K562 (cell line): ENCODE measurements at regions not wholly inside any gene's neighbourhood (a gene's known extent, or its start where the extent isn't known, plus 50 kb on each side); places are given as distances from the start of the nearest gene placed in this dataset.
A peak's percentile ranks its signal among the peaks of the same experiment; 100 is the strongest.

Source experiments
- ETV1 ChIP-seq: fragments of 450-650 bp; conservative IDR thresholded peaks from 2 replicates; pipeline ENCODE4 v1.6.1; 2016; ENCODE audit warnings: missing genetic modification characterization, control low read depth, low read depth, missing compliant biosample characterization
- GTF2E2 ChIP-seq: fragments of 200-800 bp; sonication (Bioruptor generic); IDR thresholded peaks from 2 replicates; pipeline ENCODE4 v1.6.1; 2016; ENCODE audit warnings: missing genetic modification characterization, missing compliant biosample characterization
- HSF4 ChIP-seq: fragments of 250-450 bp; sonication (Bioruptor Pico); IDR thresholded peaks from 2 replicates; pipeline ENCODE4 v2.1.2; 2022; ENCODE audit warnings: mild to moderate bottlenecking, moderate library complexity, borderline replicate concordance
- NFIX ChIP-seq: fragments of 250-450 bp; sonication (Bioruptor Pico); IDR thresholded peaks from 2 replicates; pipeline ENCODE4 v1.4.0; 2020; ENCODE audit warnings: low read depth, mild to moderate bottlenecking, moderate library complexity
- TCF7L2 ChIP-seq: fragments of 150-350 bp; IDR thresholded peaks from 2 replicates; pipeline ENCODE4 v1.6.1; 2016; ENCODE audit warnings: low read depth, mild to moderate bottlenecking, low read length, moderate library complexity
- ZNF668 ChIP-seq: fragments of 250-450 bp; sonication (Bioruptor Pico); IDR thresholded peaks from 2 replicates; pipeline ENCODE4 v1.8.0; 2022; ENCODE audit warnings: mild to moderate bottlenecking, inconsistent platforms
- ZNF785 ChIP-seq: fragments of 250-450 bp; sonication (Bioruptor Pico); IDR thresholded peaks from 2 replicates; pipeline ENCODE4 v1.4.0; 2020; ENCODE audit warnings: mild to moderate bottlenecking
- ZNF79 ChIP-seq: fragments of 250-450 bp; sonication (Bioruptor Pico); IDR thresholded peaks from 2 replicates; pipeline ENCODE4 v1.4.0; 2020; ENCODE audit warnings: low read depth, mild to moderate bottlenecking, moderate library complexity
- TF ChIP-seq, protein P1 (sequence below): sonication (generic); formaldehyde crosslinking; IDR thresholded peaks from 2 replicates; pipeline ENCODE4 v1.8.1; 2023; ENCODE audit warnings: mild to moderate bottlenecking, missing genetic modification reagents
- TF ChIP-seq, protein P2 (sequence below): IDR thresholded peaks from 3 replicates; pipeline ENCODE4 v1.6.1; 2011; ENCODE audit warnings: borderline replicate concordance, mild to moderate bottlenecking, moderate library complexity; ENCODE audit not compliant: insufficient read length; ENCODE audit errors: extremely low read depth
- TF ChIP-seq, protein P3 (sequence below): fragments of 250-450 bp; sonication (Bioruptor Pico); IDR thresholded peaks from 2 replicates; pipeline ENCODE4 v1.5.0; 2022; ENCODE audit warnings: mild to moderate bottlenecking
- TF ChIP-seq, protein P4 (sequence below): fragments of 450-650 bp; formaldehyde crosslinking; conservative IDR thresholded peaks from 2 replicates; pipeline ENCODE4 v1.4.0; 2022; ENCODE audit warnings: mild to moderate bottlenecking, missing genetic modification characterization
- TF ChIP-seq, protein P5 (sequence below): fragments of 250-450 bp; sonication (Bioruptor Pico); IDR thresholded peaks from 2 replicates; pipeline ENCODE4 v1.6.1; 2021; ENCODE audit warnings: mild to moderate bottlenecking
- TF ChIP-seq, protein P6 (sequence below): fragments of 250-450 bp; sonication (Bioruptor Pico); IDR thresholded peaks from 2 replicates; pipeline ENCODE4 v1.5.0; 2020; ENCODE audit warnings: mild to moderate bottlenecking, borderline replicate concordance

DNA sequence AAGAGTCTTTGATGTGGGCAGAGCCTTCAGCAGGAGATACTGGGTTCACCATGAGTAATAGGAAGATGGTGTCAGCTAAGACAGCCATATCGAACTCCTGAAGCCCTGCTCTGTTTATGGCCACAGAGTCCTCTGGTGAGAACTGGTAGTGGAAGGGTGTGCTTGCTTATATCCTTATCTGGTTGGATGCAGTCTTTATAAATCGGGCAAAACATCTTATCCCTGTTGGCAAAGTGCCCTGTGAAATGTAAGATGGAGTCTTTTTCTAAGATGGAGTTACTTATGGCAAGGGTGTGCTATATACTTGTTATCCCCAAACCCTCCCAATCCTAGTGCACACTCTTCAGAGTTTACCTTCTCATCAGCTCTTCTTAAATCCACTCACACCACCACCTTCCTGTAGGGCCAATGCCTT is 190.8 kb upstream of the PARD3B start (continued):
- TF ChIP-seq, protein P1, sequence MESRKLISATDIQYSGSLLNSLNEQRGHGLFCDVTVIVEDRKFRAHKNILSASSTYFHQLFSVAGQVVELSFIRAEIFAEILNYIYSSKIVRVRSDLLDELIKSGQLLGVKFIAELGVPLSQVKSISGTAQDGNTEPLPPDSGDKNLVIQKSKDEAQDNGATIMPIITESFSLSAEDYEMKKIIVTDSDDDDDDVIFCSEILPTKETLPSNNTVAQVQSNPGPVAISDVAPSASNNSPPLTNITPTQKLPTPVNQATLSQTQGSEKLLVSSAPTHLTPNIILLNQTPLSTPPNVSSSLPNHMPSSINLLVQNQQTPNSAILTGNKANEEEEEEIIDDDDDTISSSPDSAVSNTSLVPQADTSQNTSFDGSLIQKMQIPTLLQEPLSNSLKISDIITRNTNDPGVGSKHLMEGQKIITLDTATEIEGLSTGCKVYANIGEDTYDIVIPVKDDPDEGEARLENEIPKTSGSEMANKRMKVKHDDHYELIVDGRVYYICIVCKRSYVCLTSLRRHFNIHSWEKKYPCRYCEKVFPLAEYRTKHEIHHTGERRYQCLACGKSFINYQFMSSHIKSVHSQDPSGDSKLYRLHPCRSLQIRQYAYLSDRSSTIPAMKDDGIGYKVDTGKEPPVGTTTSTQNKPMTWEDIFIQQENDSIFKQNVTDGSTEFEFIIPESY (CRISPR knock-in tag), result no peak
- TF ChIP-seq ZNF785 (CRISPR knock-in tag) (peak; percentile 93), GTF2E2 (tag) (0 out of 2 replicates have a peak, but pooled peaks have one; percentile 60), ZNF79 (CRISPR knock-in tag) (peak; percentile 97), ETV1 (tag) (peak; percentile 90), HSF4 (CRISPR knock-in tag) (peak; percentile 95; the same call in 1 of the 2 replicates), NFIX (CRISPR knock-in tag) (peak; percentile 45), ZNF668 (CRISPR knock-in tag) (peak; percentile 97), TCF7L2 (no peak)
- TF ChIP-seq, protein P2, sequence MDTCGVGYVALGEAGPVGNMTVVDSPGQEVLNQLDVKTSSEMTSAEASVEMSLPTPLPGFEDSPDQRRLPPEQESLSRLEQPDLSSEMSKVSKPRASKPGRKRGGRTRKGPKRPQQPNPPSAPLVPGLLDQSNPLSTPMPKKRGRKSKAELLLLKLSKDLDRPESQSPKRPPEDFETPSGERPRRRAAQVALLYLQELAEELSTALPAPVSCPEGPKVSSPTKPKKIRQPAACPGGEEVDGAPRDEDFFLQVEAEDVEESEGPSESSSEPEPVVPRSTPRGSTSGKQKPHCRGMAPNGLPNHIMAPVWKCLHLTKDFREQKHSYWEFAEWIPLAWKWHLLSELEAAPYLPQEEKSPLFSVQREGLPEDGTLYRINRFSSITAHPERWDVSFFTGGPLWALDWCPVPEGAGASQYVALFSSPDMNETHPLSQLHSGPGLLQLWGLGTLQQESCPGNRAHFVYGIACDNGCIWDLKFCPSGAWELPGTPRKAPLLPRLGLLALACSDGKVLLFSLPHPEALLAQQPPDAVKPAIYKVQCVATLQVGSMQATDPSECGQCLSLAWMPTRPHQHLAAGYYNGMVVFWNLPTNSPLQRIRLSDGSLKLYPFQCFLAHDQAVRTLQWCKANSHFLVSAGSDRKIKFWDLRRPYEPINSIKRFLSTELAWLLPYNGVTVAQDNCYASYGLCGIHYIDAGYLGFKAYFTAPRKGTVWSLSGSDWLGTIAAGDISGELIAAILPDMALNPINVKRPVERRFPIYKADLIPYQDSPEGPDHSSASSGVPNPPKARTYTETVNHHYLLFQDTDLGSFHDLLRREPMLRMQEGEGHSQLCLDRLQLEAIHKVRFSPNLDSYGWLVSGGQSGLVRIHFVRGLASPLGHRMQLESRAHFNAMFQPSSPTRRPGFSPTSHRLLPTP, result no peak
- TF ChIP-seq, protein P3, sequence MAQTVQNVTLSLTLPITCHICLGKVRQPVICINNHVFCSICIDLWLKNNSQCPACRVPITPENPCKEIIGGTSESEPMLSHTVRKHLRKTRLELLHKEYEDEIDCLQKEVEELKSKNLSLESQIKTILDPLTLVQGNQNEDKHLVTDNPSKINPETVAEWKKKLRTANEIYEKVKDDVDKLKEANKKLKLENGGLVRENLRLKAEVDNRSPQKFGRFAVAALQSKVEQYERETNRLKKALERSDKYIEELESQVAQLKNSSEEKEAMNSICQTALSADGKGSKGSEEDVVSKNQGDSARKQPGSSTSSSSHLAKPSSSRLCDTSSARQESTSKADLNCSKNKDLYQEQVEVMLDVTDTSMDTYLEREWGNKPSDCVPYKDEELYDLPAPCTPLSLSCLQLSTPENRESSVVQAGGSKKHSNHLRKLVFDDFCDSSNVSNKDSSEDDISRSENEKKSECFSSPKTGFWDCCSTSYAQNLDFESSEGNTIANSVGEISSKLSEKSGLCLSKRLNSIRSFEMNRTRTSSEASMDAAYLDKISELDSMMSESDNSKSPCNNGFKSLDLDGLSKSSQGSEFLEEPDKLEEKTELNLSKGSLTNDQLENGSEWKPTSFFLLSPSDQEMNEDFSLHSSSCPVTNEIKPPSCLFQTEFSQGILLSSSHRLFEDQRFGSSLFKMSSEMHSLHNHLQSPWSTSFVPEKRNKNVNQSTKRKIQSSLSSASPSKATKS (CRISPR knock-in tag), result peak; percentile 88; the same call in 1 of the 2 replicates
- TF ChIP-seq, protein P4, sequence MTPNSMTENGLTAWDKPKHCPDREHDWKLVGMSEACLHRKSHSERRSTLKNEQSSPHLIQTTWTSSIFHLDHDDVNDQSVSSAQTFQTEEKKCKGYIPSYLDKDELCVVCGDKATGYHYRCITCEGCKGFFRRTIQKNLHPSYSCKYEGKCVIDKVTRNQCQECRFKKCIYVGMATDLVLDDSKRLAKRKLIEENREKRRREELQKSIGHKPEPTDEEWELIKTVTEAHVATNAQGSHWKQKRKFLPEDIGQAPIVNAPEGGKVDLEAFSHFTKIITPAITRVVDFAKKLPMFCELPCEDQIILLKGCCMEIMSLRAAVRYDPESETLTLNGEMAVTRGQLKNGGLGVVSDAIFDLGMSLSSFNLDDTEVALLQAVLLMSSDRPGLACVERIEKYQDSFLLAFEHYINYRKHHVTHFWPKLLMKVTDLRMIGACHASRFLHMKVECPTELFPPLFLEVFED (CRISPR knock-in tag), result peak; percentile 98
- TF ChIP-seq, protein P5, sequence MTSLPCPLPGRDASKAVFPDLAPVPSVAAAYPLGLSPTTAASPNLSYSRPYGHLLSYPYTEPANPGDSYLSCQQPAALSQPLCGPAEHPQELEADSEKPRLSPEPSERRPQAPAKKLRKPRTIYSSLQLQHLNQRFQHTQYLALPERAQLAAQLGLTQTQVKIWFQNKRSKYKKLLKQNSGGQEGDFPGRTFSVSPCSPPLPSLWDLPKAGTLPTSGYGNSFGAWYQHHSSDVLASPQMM (CRISPR knock-in tag), result peak; percentile 17; the same call in 1 of the 2 replicates
- TF ChIP-seq, protein P6, sequence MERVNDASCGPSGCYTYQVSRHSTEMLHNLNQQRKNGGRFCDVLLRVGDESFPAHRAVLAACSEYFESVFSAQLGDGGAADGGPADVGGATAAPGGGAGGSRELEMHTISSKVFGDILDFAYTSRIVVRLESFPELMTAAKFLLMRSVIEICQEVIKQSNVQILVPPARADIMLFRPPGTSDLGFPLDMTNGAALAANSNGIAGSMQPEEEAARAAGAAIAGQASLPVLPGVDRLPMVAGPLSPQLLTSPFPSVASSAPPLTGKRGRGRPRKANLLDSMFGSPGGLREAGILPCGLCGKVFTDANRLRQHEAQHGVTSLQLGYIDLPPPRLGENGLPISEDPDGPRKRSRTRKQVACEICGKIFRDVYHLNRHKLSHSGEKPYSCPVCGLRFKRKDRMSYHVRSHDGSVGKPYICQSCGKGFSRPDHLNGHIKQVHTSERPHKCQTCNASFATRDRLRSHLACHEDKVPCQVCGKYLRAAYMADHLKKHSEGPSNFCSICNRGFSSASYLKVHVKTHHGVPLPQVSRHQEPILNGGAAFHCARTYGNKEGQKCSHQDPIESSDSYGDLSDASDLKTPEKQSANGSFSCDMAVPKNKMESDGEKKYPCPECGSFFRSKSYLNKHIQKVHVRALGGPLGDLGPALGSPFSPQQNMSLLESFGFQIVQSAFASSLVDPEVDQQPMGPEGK (CRISPR knock-in tag), result peak; percentile 95
